ENCODE measurements at regions not wholly inside any gene's neighbourhood (a gene's known extent, or its start where the extent isn't known, plus 50 kb on each side); places are given as distances from the start of the nearest gene placed in this dataset.

DNA sequence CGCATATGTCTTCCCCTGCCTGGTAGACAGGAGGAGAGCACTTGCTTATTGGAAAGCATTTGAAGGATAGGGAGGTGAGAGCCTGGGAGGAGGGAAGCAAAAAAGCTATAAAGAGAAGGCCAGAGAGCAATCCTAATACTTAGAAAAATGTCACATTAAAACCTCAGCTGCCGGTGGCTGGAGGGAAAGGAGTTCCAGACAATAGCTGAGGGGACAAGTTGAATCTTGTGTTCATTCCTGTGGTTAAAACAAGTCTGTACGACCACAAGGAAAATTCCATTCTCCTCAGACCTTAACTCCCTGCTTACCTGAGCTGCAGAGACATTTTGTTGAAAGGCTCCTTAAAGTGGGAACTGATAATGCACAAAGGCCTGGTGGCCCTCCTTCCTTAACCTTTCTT is 218.8 kb upstream of the CAMK1G start:
- 90 to 94% methylated on average over 3 of the region's 3 CpGs for WGBS, 2 donors (ENCODE audit: low coverage in 1 of 2)
- no peaks in the 10 kb centered on the region for H3K4me1 ChIP-seq
- TF ChIP-seq POLR2A (IDR thresholded peaks at IDR 0.05) (no peak), POLR2AphosphoS5 (IDR thresholded peaks at IDR 0.05) (no peak)
- H3K27me3 ChIP-seq: peaks cover 16% of the 10 kb centered on the region
- no peak overlapping the region for H3K4me3 ChIP-seq
- no peaks in the 10 kb centered on the region for H3K36me3 ChIP-seq
- no peak overlapping the region for H3K27ac ChIP-seq
- H3K9me3 ChIP-seq: no peaks in the 10 kb centered on the region
- ATAC-seq: no peak

DNA sequence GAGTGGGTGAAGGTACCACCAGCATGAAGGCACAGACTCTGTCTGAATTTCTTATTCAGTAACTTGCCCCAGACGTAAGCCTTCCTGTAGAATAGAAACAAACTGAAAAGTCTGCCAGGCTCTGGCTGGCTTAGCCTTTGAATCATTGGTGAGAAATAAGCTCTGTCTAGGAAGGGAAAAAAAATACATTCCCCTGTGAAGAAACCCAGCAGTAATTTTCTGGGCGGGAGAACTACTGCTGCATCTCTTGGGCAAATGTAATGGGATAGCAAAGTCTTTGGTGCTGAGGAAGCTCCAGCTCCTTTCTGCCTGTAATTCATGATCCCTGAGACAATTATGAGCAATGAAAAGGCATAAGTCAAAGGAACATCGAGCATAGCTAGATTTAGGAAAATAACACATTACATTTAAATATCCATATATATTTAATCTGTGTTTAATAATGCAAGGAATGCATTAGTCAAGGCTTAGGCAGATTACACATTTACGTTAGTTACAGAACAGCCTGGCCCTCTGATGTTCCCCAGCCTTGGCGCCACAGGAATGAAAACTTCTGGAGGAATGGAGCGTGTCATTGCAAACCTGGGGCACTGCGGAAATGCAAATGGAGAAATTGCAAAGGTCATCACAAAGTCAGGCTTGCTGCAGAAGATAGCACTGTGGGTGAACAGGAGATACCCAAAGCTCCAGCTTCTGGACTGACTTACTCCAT is 216.3 kb upstream of the CAMK1G start:
- Histone ChIP-seq H3K9me3 (no peaks in the 10 kb centered on the region), H3K27ac (no peak overlapping the region), H3K27me3 (peaks cover 7% of the 10 kb centered on the region), H3K4me3 (no peak overlapping the region), H3K4me1 (no peaks in the 10 kb centered on the region), H3K36me3 (no peaks in the 10 kb centered on the region)
- no peak for TF ChIP-seq POLR2A (IDR thresholded peaks at IDR 0.05)
- TF ChIP-seq, protein P1, sequence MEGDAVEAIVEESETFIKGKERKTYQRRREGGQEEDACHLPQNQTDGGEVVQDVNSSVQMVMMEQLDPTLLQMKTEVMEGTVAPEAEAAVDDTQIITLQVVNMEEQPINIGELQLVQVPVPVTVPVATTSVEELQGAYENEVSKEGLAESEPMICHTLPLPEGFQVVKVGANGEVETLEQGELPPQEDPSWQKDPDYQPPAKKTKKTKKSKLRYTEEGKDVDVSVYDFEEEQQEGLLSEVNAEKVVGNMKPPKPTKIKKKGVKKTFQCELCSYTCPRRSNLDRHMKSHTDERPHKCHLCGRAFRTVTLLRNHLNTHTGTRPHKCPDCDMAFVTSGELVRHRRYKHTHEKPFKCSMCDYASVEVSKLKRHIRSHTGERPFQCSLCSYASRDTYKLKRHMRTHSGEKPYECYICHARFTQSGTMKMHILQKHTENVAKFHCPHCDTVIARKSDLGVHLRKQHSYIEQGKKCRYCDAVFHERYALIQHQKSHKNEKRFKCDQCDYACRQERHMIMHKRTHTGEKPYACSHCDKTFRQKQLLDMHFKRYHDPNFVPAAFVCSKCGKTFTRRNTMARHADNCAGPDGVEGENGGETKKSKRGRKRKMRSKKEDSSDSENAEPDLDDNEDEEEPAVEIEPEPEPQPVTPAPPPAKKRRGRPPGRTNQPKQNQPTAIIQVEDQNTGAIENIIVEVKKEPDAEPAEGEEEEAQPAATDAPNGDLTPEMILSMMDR (IDR thresholded peaks at IDR 0.05): no peak
- WGBS, 2 donors (ENCODE audit: low coverage in 1 of 2): 66 to 77% methylated on average over 6 to 7 of the region's 7 CpGs
- ATAC-seq: no peak

DNA sequence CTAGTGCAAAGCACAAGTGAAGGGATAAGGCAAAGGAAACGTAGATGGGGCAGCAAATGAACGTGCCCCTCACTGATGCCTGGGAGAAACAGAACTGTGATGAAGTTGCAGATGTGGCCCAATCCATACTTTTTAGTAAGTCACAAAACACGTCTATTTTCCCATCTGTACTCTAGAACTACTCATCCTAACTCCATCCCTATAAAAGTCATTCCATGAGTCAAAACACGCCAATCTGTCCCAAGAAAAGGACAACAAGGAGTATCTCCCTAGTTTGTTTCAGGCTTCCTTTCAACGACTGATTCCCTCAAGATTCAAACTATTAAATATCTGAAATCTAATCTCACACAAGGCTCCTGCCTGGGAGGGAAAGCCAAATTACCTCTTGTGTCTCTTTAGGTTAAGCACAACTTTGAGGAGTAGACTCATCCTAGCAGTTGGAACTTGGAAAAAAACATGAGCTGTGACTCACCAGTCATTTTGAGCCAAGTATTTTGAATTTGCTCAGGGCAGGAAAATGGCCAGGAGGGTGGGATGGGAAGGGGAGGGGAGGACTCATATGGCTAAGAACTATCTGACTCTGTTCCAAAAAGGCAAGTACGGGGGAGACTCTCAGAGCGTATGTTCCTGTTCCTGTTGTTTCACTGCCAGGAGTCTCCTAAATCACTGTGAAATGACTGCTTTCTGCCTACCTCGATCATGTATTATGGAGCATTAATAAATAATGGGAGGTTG is 214.5 kb upstream of the CAMK1G start:
- H3K4me3 ChIP-seq: no peak overlapping the region
- no peak overlapping the region for H3K27ac ChIP-seq
- H3K36me3 ChIP-seq: no peaks in the 10 kb centered on the region
- no peaks in the 10 kb centered on the region for H3K9me3 ChIP-seq
- TF ChIP-seq POLR2A (IDR thresholded peaks at IDR 0.05): no peak
- TF ChIP-seq, protein P1 (IDR thresholded peaks at IDR 0.05): no peak
- TF ChIP-seq EP300 (IDR thresholded peaks at IDR 0.05): no peak
- TF ChIP-seq POLR2AphosphoS5 (IDR thresholded peaks at IDR 0.05): no peak
- 44 to 81% methylated on average over 4 to 8 of the region's 8 CpGs for WGBS, 2 donors (ENCODE audit: low coverage in 1 of 2)
- peak; percentile 50 for ATAC-seq
- H3K4me1 ChIP-seq: no peaks in the 10 kb centered on the region
- H3K27me3 ChIP-seq: peaks cover 6% of the 10 kb centered on the region

DNA sequence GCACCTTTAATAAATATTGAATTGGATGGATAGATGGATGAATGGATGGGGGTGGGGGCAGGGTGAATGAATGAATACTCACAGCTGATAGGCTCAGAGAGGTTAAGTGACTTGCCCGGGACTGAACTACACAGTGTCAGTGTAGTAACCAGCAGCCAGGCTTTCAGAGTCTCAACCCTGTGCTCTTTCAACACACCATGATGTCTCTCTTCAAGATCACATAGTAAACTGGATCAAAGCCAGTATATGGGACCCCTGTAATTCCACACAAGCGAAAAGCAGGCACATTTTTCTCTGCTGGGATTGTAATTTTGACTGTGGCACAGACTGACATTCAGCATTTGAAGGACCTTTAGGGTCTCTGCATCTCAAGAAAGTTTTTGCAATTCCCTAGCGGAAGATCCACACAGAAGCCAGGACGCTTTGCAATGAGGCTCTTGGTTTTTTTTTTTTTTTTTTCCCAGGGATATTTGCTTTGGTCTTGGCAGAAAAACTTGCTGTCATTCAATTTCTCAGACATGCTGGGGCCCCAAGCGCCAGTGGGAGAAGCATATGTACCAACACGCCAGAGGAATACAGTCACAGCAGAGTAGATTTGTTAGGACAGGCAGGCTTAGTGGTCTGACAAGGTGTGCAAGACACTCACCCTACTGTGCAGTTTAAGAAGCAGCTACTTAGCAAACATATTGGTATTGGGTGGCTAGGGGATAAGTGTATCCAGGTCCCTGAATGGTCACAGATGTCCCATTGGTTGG is 213.1 kb upstream of the CAMK1G start:
- WGBS, 2 donors (ENCODE audit: low coverage in 1 of 2): 93 to 95% methylated on average over 3 to 4 of the region's 6 CpGs
- no peak for ATAC-seq

GRCh38 chr1:209375097-209375496 is 208.4 kb upstream of the CAMK1G start:
- no peak for TF ChIP-seq POLR2AphosphoS5 (IDR thresholded peaks at IDR 0.05)
- TF ChIP-seq, protein P1 (IDR thresholded peaks at IDR 0.05): no peak
- no peak for TF ChIP-seq EP300 (IDR thresholded peaks at IDR 0.05)
- WGBS, 2 donors (ENCODE audit: low coverage in 1 of 2): 67 to 88% methylated on average over 4 to 5 of the region's 5 CpGs
- Histone ChIP-seq H3K27me3 (peaks cover 5% of the 10 kb centered on the region), H3K36me3 (no peaks in the 10 kb centered on the region), H3K27ac (no peak overlapping the region), H3K4me3 (no peak overlapping the region), H3K9me3 (no peaks in the 10 kb centered on the region), H3K4me1 (no peaks in the 10 kb centered on the region)
- no peak for ATAC-seq

More for the DNA sequence above, 213.1 kb upstream of the CAMK1G start:
- Histone ChIP-seq H3K27me3 (peaks cover 4% of the 10 kb centered on the region), H3K4me3 (no peak overlapping the region), H3K27ac (no peak overlapping the region), H3K36me3 (no peaks in the 10 kb centered on the region), H3K4me1 (no peaks in the 10 kb centered on the region), H3K9me3 (no peaks in the 10 kb centered on the region)
- TF ChIP-seq, protein P1 (IDR thresholded peaks at IDR 0.05): no peak
- TF ChIP-seq EP300 (IDR thresholded peaks at IDR 0.05) (no peak), POLR2A (IDR thresholded peaks at IDR 0.05) (no peak), POLR2AphosphoS5 (IDR thresholded peaks at IDR 0.05) (no peak)
